Liver (tissue), 3 donors: ENCODE measurements at regions not wholly inside any gene's neighbourhood (a gene's known extent, or its start where the extent isn't known, plus 50 kb on each side); places are given as distances from the start of the nearest gene placed in this dataset.

Experiments
- CTCF ChIP-seq: fragments of 150-350 bp; IDR thresholded peaks from 2 replicates; pipeline ENCODE4 v1.5.1; 2017; ENCODE audit warnings: improper control_type of control experiment, low read depth, low read length; ENCODE audit not compliant: missing input control
- EGR1 ChIP-seq, 2 donors: IDR thresholded peaks; 2 replicates each; pipeline ENCODE4 v1.6.1; 2016 to 2018; ENCODE audit warnings: antibody characterized with exemption in 2 of 2, low read depth in 2 of 2
- GABPA ChIP-seq, 2 donors: IDR thresholded peaks in 1 of 2; conservative IDR thresholded peaks in 1 of 2; 2 replicates each; pipeline ENCODE4 v1.6.1; 2016; ENCODE audit warnings: antibody characterized with exemption in 2 of 2, mild to moderate bottlenecking in 1 of 2, moderate library complexity in 1 of 2
- JUND ChIP-seq, 2 donors: IDR thresholded peaks; 2 replicates each; pipeline ENCODE4 v1.6.1; 2016; ENCODE audit warnings: antibody characterized with exemption in 2 of 2
- MAX ChIP-seq: IDR thresholded peaks from 2 replicates; pipeline ENCODE4 v1.6.1; 2016; ENCODE audit warnings: antibody characterized with exemption
- REST ChIP-seq: IDR thresholded peaks from 2 replicates; pipeline ENCODE4 v1.6.1; 2016; ENCODE audit warnings: antibody characterized with exemption, mild to moderate bottlenecking
- RXRA ChIP-seq, 2 donors: IDR thresholded peaks; 2 replicates each; pipeline ENCODE4 v1.6.1; 2017 to 2018; ENCODE audit warnings: antibody characterized with exemption in 2 of 2, mild to moderate bottlenecking in 1 of 2
- SP1 ChIP-seq: IDR thresholded peaks from 2 replicates; pipeline ENCODE4 v1.6.1; 2018; ENCODE audit warnings: antibody characterized with exemption, mild to moderate bottlenecking
- TAF1 ChIP-seq: conservative IDR thresholded peaks from 2 replicates; pipeline ENCODE4 v1.6.1; 2016; ENCODE audit warnings: antibody characterized with exemption, mild to moderate bottlenecking
- YY1 ChIP-seq: IDR thresholded peaks from 2 replicates; pipeline ENCODE4 v1.6.1; 2016; ENCODE audit warnings: antibody characterized with exemption, mild to moderate bottlenecking
- ZBTB33 ChIP-seq: IDR thresholded peaks from 2 replicates; pipeline ENCODE4 v1.6.1; 2016; ENCODE audit warnings: antibody characterized with exemption
- donor health status: healthy.
- donor health status: healthy.

GRCh38 chr2:241937297-241937696 is 67.8 kb downstream of the RTP5 start:
- TF ChIP-seq CTCF (no peak), TAF1 (no peak), REST (no peak), GABPA (IDR thresholded peaks at IDR 0.05 in 1 of 2, conservative IDR thresholded peaks at IDR 0.05 in 1 of 2) (no peak), JUND (IDR thresholded peaks at IDR 0.05) (no peak), YY1 (no peak), EGR1 (IDR thresholded peaks at IDR 0.05; ENCODE audit: low read depth in 2 of 2) (no peak), SP1 (no peak), RXRA (IDR thresholded peaks at IDR 0.05) (no peak), ZBTB33 (no peak), MAX (no peak)
